HG03378 (cell line): ENCODE measurements at regions not wholly inside any gene's neighbourhood (a gene's known extent, or its start where the extent isn't known, plus 50 kb on each side); places are given as distances from the start of the nearest gene placed in this dataset.
"Not testable (repeated sequence)": the region's sequence is repeated elsewhere in the genome, so short reads cannot be mapped to it uniquely, and the experiment has no call there.

Experiments used
- ATAC-seq: cut with Tn5 transposase; IDR thresholded peaks from one replicate; pipeline ENCODE4 v1.9.1; 2021; ENCODE audit warnings: mild to moderate bottlenecking, moderate library complexity; ENCODE audit not compliant: unreplicated experiment

GRCh38 chr5:51559339-51559738 lies 176.1 kb downstream of the ISL1 start:
- ATAC-seq: no peak

- ATAC-seq: no peak
These were observed 176.8 kb downstream of the ISL1 start for GRCh38 chr5:51559921-51560658.

- ATAC-seq: no peak
These were observed 183.7 kb downstream of the ISL1 start for GRCh38 chr5:51566953-51567352.

GRCh38 chr5:51567636-51568035 lies 184.4 kb downstream of the ISL1 start:
- no peak for ATAC-seq

GRCh38 chr5:51573835-51574234 lies 190.6 kb downstream of the ISL1 start:
- ATAC-seq: no peak

- no peak for ATAC-seq
These were observed 199.7 kb downstream of the ISL1 start for GRCh38 chr5:51582871-51583394.

- ATAC-seq: no peak
These were observed 214.8 kb downstream of the ISL1 start for GRCh38 chr5:51598026-51598425.

- no peak for ATAC-seq
These were observed 216.3 kb downstream of the ISL1 start for GRCh38 chr5:51599587-51599986.

- ATAC-seq: no peak
These were observed 221.1 kb downstream of the ISL1 start for GRCh38 chr5:51604324-51604723.

- ATAC-seq: no peak
These were observed 223.7 kb downstream of the ISL1 start for GRCh38 chr5:51606921-51607320.

GRCh38 chr5:51618234-51618633 lies 235.0 kb downstream of the ISL1 start:
- no peak for ATAC-seq

- ATAC-seq: no peak
These were observed 237.9 kb downstream of the ISL1 start for GRCh38 chr5:51621156-51621555.

- ATAC-seq: no peak
These were observed 239.0 kb downstream of the ISL1 start for GRCh38 chr5:51622161-51622790.

- no peak for ATAC-seq
These were observed 242.1 kb downstream of the ISL1 start for GRCh38 chr5:51625224-51625968.

- no peak for ATAC-seq
These were observed 248.8 kb downstream of the ISL1 start for GRCh38 chr5:51632027-51632426.

- ATAC-seq: no peak
These were observed 249.5 kb downstream of the ISL1 start for GRCh38 chr5:51632793-51633192.

- ATAC-seq: not testable (repeated sequence)
These were observed 253.7 kb downstream of the ISL1 start for GRCh38 chr5:51636973-51637372.

GRCh38 chr5:51644976-51645375 lies 261.7 kb downstream of the ISL1 start:
- no peak for ATAC-seq

GRCh38 chr5:51646482-51646881 lies 263.2 kb downstream of the ISL1 start:
- no peak for ATAC-seq

- ATAC-seq: no peak
These were observed 267.6 kb downstream of the ISL1 start for GRCh38 chr5:51650824-51651223.

GRCh38 chr5:51651476-51651875 lies 268.2 kb downstream of the ISL1 start:
- no peak for ATAC-seq

GRCh38 chr5:51651889-51652288 lies 268.6 kb downstream of the ISL1 start:
- ATAC-seq: no peak
